Right ventricle myocardium inferior (tissue), 1 donor: ENCODE measurements at regions not wholly inside any gene's neighbourhood (a gene's known extent, or its start where the extent isn't known, plus 50 kb on each side); places are given as distances from the start of the nearest gene placed in this dataset.

Experiments used
- ATAC-seq: fragments of 200-7000 bp; cut with Tn5 transposase; one replicate; pipeline ENCODE4 v1.9.1; 2020; ENCODE audit warnings: mild to moderate bottlenecking, moderate library complexity
- DNase-seq: peaks from one replicate; pipeline ENCODE4 v3.0.0; 2021; ENCODE audit errors: missing footprints
- intact Hi-C: fragments of 100-400 bp; cut with DNase I; formaldehyde crosslinking; loops from one replicate; pipeline ENCODE4 v1.11.0; 2022
- donor health status: DM: no; HTN: yes; CAD: no; lungs with severe emphysema.

DNA sequence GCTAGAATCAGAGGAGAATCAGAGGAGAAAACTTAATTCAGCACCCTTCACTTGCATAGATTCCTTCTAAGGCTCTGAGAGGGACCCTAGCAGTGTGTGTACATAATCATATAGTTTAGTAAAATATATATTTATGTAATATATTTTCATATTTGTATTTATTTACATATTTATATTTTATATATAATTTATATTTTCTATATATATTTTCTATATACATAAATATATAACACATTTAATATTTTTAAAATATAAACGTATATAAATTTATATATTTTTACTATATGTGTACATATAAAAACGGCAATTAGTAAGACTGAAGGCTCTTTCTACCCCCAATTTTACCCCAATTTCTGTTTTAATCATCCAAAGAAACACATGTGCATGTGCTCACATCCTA, 80.3 kb downstream of the NXPE2 start:
- ATAC-seq (no peak), DNase-seq (no peak)
- intact Hi-C loops: no loop called here

DNA sequence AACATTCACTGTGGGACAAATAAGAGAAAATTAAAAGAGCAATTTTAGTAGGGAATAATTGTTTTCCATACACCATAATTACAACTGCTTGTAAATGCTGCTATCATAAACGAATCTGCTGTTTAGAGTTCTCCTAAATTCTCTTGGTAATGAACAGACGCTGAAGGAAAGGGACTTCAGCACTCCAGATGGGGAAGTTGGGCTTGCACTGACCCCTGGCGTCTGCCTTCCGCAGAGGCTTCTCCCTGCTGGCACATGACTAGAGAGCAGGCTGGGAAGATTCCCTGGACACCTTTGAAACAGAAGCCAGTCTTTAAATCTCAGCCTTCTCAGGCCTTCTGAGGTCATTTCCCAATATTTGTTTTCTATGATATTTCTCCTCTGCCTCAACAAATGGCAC, 84.1 kb downstream of the NXPE2 start:
- DNase-seq (no peak), ATAC-seq (peak; percentile 81)
- intact Hi-C loops: loop anchor here (2.0 to 10.0 kb wide), 3 partner anchors 422 to 768 kb away; no protein-coding TSS in a partner anchor

DNA sequence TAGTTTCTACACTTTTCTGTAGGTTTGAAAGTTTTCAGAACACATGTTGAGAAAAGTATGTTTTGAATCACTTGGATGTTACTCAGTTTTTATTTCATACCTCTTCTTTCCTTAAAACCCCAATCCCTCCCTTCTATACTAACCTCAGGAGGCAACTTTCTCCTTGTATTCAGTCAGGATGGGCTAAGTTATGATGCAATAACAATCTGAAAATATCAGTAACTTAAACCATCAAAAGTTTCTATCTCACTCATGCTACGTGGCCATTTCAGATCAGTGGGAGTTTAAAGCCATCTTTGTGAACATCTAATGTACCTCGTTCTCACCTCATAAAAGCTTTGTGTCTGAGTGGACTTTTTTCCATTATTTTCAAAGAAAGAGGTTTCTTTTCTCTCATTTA, 86.2 kb downstream of the NXPE2 start:
- no peak for DNase-seq
- intact Hi-C loops: loop anchor here (5.0 to 10.0 kb wide), 2 partner anchors 482 to 770 kb away; no protein-coding TSS in a partner anchor
- ATAC-seq: no peak

DNA sequence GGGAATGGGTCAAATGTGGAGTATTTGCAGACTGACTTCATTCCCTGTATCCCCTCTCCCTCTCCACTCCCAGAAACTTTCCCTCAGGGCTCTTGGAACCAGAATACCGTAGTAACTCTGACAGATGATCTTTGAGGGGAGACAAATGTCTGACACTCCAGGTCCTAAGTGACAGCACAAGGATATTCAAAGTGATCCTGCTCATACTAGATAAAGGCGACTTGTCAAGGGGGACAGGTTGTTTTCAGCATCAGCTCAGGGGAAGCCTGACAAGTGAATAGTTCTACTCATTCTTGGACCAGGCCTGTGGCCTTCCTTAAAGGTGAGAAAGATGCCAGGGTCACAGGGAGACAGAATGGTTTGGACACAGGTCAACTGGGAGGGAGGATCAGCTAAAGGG, 92.8 kb downstream of the NXPE2 start:
- DNase-seq: no peak
- ATAC-seq: no peak
- intact Hi-C loops: no loop called here

DNA sequence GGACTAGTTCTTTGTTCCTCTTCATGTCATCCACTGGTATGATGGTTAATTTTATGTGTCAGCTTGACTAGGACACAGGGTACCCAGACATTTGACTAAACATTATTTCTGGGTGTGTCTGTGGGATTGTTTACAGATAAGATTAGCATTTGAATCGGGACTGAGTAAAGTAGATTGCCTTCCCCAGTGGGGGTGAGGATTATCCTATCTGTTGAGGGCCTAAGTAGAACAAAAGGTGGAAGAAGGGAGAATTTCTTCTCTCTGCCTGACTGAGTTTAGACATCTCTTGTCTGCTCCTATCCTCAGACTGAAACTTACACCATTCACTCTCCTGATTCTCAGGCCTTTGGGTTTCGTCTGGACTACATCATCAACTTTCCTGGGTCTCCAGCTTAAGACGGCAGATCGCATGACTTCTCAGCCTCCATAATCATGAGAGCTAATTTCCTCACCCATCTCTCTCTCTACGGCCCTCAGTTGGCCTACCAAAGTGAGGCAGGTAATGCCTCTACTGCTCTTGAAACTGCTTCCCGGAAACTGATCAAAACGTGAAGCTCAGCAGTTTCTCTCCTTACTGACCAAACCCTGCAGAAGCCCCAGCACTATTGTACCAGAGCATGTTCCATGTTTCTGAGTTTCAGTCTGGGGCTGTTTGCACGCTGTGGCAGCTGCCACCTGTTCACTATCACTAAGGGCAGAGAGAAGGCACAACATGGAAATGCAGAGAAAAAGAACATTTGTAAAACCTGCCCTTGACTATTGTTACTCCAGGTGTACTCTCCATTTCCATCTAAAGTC, 95.4 kb downstream of the NXPE2 start:
- no peak for DNase-seq
- ATAC-seq: no peak
- intact Hi-C loops: loop anchor here (1.0 kb wide), 1 partner anchor 180 kb away; no protein-coding TSS in a partner anchor

DNA sequence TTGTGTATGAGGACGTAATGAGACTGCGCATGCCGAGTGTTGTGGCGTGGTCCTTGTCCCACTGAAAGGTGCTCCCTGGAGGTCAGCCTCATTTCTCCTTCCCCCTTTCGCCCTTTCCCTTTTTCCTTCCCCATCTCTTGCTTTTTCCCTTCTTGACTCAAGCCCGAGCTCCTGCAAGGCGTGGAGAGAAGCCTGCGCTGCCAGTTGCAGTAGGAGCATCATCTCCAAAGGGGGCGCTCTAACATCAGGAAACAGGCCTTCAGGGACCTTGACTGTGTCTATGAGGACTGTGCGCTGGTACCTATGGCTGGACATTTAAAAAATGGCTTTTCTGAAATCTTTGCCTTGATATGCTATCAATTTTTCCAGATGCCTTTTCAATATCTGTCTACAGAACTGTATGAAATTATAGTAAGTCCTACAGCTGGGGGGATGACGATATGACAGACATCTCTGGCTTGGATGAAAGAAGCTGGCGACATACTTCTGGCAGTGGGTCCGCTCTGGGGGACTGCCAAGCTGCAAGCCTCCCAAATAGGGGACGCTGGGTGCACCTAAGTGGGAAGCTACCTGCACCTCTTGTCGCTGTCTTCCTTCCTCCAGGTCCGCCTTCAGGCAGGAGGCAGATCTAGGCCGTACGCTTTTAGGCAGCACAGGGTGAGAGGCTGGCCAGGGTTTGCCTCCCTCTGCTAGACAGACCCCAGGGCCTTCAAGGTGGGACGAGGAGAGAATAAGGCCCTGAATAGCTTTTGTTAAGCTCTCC, 96.5 kb downstream of the NXPE2 start:
- peak; percentile 38 for ATAC-seq
- intact Hi-C loops: loop anchor here (1.0 to 5.0 kb wide), 2 partner anchors 179 to 548 kb away; no protein-coding TSS in a partner anchor
- DNase-seq: no peak

DNA sequence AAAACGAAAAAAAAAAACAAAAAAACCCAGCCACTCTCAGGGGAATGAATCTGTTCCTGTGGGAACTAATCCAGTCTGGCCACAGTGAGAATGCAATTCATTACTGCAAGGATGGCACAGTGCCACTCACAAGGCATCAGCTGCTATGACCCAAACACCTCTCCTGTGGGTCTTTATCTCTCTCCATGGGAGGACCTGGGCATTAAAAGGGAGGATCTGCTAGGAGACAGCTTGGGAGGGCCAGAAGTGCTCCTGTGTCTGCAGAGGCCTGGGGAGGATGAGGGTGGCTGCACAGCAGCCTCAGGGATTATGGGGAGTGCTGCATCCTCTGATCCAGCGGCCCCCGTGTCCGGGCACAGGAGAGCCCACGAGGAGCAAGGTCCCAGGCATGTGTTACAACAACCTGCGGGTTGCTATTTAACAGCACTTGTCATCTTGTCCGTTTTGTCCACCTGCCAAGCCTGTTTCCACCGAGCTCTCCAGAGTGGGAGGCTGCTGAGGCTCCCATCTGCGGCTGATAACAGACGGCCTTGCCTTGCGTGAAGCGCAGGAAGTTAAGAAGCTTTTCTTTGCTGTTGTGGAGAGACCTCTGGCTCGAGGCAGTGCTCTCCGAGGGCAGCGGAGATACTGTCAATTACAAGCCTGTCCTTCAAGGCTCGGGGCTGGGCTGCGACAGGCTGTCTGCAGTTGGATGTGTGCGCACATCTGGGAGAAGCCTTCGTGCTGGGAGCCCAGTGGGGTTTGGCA, 97.7 kb downstream of the NXPE2 start:
- peak; percentile 23 for ATAC-seq
- intact Hi-C loops: loop anchor here (5.0 kb wide), 1 partner anchor 546 kb away; no protein-coding TSS in a partner anchor

DNA sequence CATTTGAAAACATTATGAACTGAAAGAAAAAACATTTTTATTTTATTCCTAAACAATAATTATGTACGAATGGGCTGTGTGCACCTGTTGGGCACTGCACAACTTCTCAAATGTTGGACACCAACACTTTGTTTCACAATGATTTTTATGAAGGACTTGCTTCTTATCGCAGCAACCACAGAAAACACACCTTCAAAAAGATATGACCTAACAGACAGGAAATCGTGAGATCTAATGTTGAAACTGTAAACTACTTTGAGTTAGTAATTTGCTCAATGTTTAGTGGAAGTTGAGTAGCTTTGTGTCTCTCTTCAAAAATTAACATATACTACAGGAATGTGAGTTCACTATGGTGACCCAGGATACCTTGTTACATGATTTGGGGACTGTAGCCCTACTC, 98.6 kb downstream of the NXPE2 start:
- ATAC-seq (no peak), DNase-seq (no peak)
- intact Hi-C loops: loop anchor here (5.0 kb wide), 1 partner anchor 545 kb away; no protein-coding TSS in a partner anchor

More for the DNA sequence above, 97.7 kb downstream of the NXPE2 start:
- no peak for DNase-seq

DNA sequence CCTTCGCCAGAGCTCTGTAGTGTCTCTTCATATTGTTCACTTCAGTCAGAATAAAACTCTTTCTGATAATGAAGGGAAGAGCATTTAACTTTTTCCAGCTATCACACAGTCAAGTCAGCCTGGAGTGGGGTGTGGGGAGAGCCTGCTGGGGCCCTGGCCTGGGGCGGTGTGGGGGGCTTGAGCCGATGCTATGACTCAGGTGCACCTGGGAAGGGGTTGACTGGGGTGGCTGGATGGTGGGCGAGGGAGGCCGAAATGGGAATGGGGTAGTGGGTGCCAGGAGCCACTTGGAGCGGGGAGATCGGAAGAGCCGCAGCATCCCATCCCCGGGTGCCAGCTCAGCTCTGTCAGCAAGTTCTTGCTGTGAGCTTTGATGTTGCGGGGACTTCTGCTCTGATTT, 100.9 kb downstream of the NXPE2 start:
- no peak for DNase-seq
- intact Hi-C loops: loop anchor here (5.0 kb wide), 1 partner anchor 543 kb away; no protein-coding TSS in a partner anchor

DNA sequence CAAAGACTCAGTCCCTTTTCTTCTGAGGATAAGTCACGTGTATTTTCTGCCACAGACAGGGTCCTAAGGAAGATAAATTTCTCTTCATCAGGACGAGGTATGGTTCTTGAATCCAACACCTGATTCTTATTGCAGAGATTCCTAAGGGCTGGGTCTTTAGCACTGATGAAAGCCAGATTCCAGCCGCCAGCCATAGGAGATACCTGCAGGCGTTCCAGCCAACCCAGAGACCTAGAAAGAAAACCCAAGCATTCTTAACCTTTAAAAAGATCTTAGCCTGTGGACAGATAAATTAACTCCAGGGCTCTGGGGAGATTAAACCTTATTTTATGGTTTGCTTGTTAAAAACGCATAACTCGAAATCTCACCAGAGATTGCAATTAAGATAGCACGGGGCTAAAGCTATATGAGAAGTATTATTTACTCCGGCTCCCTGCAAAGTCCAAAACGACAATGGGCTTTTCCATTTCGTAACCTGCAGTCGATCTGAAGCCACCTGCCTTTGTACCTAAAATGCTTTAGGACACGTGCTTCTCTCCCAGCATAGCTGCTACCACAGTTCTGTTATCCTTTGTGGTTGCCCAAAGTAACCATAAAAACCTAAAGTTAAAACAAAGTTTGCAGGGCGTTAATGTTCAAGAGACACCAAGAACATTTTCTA, 104.5 kb downstream of the NXPE2 start:
- intact Hi-C loops: no loop called here
- ATAC-seq (no peak), DNase-seq (no peak)

More for the DNA sequence above, 100.9 kb downstream of the NXPE2 start:
- no peak for ATAC-seq

DNA sequence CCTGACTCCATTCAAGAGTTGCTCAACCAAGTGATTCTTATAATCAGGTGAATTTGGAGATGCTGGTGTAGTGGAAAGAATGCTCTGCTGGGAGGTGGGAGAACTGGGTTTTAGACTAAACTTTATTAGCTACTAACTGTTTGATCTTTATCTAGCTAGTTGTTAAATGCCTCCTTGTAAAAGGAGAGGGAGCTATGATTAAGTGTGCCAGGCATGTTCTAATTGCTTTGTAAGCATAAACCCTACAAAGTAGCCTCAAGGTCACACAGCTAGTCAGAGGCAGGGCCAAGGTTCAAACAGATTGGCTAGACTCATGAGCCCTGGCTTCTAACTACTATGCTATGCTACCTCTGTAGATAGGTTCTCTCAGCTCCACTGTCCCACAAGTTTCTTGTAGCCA, 105.5 kb downstream of the NXPE2 start:
- DNase-seq (no peak), ATAC-seq (no peak)
- intact Hi-C loops: no loop called here

DNA sequence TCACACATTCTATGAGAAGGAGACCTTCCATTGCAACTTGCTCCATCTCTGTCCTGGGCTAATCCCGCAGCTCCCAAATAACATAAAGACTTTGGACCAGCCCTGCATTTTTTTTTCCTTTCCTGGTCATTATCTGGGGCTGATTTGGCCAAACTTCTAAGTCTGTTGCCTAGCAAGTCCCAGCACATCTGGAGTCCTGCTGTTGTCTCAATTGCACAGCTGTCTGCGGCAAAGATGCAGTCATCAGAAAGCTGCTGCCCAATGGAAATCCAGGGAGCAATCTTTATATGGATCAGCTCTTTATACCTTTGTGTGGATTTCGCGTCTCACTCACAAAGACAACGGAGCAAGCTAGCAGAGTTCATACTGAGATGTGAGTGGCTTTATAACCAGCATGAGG, 105.9 kb downstream of the NXPE2 start:
- no peak for DNase-seq
- intact Hi-C loops: no loop called here
- no peak for ATAC-seq

DNA sequence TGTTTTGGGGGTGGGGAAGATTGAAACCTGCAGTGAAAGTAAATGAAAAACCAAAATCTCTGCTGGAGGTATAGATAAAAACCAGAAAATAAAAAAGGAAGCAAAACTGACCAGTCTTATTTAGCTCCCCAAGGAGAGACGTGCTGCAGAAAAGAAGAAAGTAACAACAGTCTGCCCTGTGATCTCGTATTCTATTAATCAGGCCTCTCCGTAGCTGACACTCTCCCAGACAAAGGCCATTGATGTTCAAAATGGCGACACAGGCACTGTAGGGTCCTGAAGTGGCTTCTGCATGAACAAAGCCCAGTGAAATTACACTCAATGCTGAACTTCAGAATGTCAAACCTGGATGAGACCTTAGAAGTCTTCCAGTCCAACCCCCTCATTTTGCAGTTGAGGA, 106.6 kb downstream of the NXPE2 start:
- DNase-seq (no peak), ATAC-seq (no peak)
- intact Hi-C loops: no loop called here

DNA sequence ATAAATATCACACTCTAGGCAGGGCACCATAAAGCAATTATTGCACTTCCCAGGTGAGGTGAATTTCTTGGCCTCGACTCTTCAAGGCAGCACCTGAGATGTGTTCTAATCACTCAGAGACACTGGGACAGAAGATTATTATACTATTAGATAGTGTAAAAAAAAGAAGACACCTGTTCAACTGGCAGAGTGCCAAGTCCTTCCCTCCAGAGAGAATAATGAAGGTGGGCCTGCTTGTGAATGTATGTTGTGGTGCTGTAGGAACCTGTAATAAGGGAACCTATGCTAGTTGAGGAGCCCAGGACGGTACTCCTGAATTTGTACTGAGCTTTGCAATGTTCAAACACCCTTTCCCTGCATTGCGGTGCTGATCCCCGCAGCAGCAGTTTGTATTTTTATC, 107.5 kb downstream of the NXPE2 start:
- DNase-seq (no peak), ATAC-seq (no peak)
- intact Hi-C loops: no loop called here

DNA sequence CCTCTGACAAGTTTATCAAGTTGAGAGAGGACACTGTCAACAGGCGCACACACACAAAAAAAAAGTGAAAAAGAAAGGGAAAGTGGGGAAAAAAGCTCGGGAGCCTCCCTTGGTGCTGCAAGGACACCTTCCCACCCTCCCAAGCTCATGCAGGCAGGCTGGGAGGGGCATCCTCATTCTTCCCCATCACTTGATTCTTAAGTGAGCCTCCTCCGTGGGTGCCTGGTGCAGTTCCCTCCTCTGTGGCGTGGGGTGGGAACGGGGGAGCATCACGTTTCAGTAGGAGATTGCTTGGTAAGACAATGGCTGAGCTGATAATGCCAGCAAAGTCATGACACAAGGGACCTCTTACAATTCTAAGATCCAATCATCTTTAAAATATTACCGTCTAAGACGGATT, 108.8 kb downstream of the NXPE2 start:
- intact Hi-C loops: no loop called here
- no peak for ATAC-seq
- no peak for DNase-seq

DNA sequence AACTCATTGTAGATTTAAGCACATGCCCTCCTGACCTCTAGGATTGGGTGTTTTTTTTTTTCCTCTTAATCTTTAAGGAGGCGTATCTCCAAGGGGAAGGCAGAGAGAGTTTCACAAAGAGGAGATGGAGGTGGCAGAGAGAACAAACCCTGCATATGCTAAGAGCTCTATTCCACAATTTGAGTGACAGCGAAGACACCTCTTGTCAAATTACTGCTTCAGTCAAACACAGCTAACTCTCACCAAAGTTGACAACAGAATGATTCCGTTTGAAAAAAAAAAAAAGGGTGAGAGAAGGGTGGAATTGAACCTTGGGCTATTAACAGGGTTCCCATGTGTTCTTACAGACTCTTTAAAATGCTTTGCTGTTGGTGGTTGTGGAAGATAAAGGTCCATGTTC, 112.6 kb downstream of the NXPE2 start:
- intact Hi-C loops: no loop called here
- no peak for ATAC-seq

DNA sequence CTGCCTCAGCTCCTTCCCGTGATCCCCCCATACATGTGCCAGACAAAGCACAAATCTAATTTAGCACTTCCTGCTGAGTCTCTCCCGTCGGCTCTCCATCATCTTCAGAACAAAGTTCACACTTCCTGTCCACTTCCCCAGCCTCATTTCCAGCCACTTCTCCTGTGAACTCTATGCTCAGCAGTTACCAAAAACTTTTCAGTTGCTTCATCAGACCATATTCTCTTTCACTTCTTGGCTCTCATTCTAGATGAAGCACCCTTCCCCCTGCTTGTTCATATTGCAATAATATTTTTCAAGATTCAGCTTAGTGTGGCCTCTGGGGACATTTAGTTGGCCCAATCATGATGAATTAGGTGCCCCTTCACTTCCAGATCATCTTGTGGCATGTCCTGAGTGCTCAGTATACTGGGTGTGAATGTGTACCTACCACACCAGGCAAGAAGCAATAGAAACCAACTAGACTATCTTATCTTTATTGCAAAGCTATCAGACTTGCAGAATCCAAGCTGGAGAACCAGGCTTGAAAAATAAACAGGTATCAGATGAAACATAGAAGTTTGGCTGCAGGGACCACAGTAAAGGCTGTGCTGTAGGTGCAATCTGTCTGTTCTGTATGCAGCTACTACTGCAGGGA, 115.8 kb downstream of the NXPE2 start:
- DNase-seq (no peak), ATAC-seq (no peak)
- intact Hi-C loops: no loop called here

More for the DNA sequence above, 112.6 kb downstream of the NXPE2 start:
- DNase-seq: no peak
